Osteocyte (in vitro differentiated cells): ENCODE measurements at regions not wholly inside any gene's neighbourhood (a gene's known extent, or its start where the extent isn't known, plus 50 kb on each side); places are given as distances from the start of the nearest gene placed in this dataset.
A peak's percentile ranks its signal among the peaks of the same experiment; 100 is the strongest.
"Not testable (repeated sequence)": the region's sequence is repeated elsewhere in the genome, so short reads cannot be mapped to it uniquely, and the experiment has no call there.

Experiments used
- DNase-seq: peaks from one replicate; pipeline ENCODE4 v3.0.0; 2021; ENCODE audit warnings: mixed read lengths; ENCODE audit not compliant: unreplicated experiment; ENCODE audit errors: extremely low spot score
- H3K27ac Mint-ChIP-seq: one replicate; pipeline ENCODE4 v1.8.0; 2021; ENCODE audit warnings: mild to moderate bottlenecking, mixed read lengths; ENCODE audit not compliant: unreplicated experiment
- H3K27me3 Mint-ChIP-seq: one replicate; pipeline ENCODE4 v1.8.0; 2021; ENCODE audit warnings: mixed read lengths; ENCODE audit not compliant: unreplicated experiment
- H3K36me3 Mint-ChIP-seq: one replicate; pipeline ENCODE4 v1.8.0; 2021; ENCODE audit warnings: mixed read lengths; ENCODE audit not compliant: unreplicated experiment
- H3K4me1 Mint-ChIP-seq: one replicate; pipeline ENCODE4 v1.8.0; 2021; ENCODE audit warnings: mixed read lengths; ENCODE audit not compliant: unreplicated experiment
- H3K4me3 Mint-ChIP-seq: one replicate; pipeline ENCODE4 v1.8.0; 2021; ENCODE audit warnings: mild to moderate bottlenecking, moderate library complexity, mixed read lengths; ENCODE audit not compliant: unreplicated experiment
- H3K9me3 Mint-ChIP-seq: one replicate; pipeline ENCODE4 v1.8.0; 2021; ENCODE audit warnings: mixed read lengths; ENCODE audit not compliant: unreplicated experiment
- TF ChIP-seq, protein P1 (sequence below): fragments of 200-600 bp; sonication (generic); IDR thresholded peaks from 2 replicates; pipeline ENCODE4 v1.5.0; 2021; ENCODE audit warnings: antibody characterized with exemption, mild to moderate bottlenecking, moderate library complexity

DNA sequence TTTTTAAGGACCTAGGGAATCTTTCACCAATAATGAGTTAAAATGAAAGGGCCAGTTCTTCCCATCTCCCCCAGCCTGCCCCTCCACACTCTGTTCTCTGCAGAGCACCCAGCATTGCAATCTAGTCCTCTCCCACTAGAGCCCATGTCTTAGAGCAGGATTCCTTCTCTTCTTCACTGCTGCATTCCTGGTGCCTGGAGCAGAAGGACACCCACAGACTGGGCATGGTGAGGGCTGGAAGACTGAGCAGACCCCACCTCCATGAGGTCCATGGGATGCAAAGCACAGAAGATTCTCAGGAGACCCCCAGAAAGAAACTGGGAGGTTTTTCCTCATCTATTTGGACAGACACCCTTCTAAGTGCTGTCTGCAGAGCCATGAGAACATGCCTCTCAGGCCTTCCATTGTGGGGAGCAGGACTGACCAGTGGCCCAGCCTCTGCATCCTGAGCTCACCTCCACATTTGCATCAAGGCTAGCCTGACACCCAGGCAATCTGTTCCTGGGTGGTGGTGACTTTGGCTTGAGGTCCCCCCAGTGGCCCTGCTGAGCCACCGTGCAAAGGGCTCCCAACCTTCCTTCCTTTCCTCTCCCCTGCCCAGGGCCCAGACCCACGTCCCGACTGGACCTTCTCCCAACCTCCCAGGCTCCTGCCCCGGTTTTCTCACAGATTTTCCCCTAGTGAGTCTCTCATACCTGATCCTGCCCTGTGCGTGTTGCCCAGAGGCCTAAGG lies 74.2 kb upstream of the ZNF469 start:
- TF ChIP-seq, protein P1, sequence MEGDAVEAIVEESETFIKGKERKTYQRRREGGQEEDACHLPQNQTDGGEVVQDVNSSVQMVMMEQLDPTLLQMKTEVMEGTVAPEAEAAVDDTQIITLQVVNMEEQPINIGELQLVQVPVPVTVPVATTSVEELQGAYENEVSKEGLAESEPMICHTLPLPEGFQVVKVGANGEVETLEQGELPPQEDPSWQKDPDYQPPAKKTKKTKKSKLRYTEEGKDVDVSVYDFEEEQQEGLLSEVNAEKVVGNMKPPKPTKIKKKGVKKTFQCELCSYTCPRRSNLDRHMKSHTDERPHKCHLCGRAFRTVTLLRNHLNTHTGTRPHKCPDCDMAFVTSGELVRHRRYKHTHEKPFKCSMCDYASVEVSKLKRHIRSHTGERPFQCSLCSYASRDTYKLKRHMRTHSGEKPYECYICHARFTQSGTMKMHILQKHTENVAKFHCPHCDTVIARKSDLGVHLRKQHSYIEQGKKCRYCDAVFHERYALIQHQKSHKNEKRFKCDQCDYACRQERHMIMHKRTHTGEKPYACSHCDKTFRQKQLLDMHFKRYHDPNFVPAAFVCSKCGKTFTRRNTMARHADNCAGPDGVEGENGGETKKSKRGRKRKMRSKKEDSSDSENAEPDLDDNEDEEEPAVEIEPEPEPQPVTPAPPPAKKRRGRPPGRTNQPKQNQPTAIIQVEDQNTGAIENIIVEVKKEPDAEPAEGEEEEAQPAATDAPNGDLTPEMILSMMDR = no peak
- peaks cover 4% of the 10 kb centered on the region for H3K36me3 Mint-ChIP-seq

GRCh38 chr16:88309174-88309907 lies 73.4 kb upstream of the ZNF469 start:
- H3K4me1 Mint-ChIP-seq = peaks cover 65% of the 10 kb centered on the region
- TF ChIP-seq, protein P1 = no peak
- no peaks in the 10 kb centered on the region for H3K27me3 Mint-ChIP-seq
- peaks cover 5% of the 10 kb centered on the region for H3K9me3 Mint-ChIP-seq
- H3K27ac Mint-ChIP-seq = no peak overlapping the region
- no peak for DNase-seq
- H3K4me3 Mint-ChIP-seq = no peak overlapping the region
- peaks cover 4% of the 10 kb centered on the region for H3K36me3 Mint-ChIP-seq

More for the DNA sequence above, 74.2 kb upstream of the ZNF469 start:
- H3K4me3 Mint-ChIP-seq = no peak overlapping the region
- H3K9me3 Mint-ChIP-seq = peaks cover 5% of the 10 kb centered on the region
- H3K27me3 Mint-ChIP-seq = no peaks in the 10 kb centered on the region
- H3K4me1 Mint-ChIP-seq = peaks cover 72% of the 10 kb centered on the region
- no peak for DNase-seq
- H3K27ac Mint-ChIP-seq = peak overlapping the region; percentile 31

DNA sequence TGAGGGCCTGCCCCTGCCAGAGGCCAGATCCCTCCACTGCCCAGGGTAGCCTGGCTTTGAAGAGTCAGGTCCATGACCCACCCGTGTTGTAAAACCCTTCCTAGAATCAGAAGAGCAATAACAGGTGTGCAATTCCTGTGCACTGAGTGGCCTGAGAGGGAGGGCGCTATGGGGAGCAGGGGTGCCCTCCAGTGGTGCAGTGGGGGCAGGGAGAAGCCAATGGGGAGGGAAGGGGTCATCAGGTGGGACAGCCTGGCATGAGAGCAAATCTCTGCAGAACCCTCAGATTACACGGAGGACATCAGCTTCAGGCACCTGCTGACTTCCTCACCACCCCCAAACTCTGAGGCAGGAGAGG lies 72.9 kb upstream of the ZNF469 start:
- Mint-ChIP-seq H3K9me3 (peaks cover 5% of the 10 kb centered on the region), H3K4me3 (no peak overlapping the region), H3K27me3 (no peaks in the 10 kb centered on the region), H3K36me3 (peaks cover 4% of the 10 kb centered on the region), H3K27ac (no peak overlapping the region), H3K4me1 (peaks cover 60% of the 10 kb centered on the region)
- DNase-seq = no peak
- TF ChIP-seq, protein P1 = no peak

DNA sequence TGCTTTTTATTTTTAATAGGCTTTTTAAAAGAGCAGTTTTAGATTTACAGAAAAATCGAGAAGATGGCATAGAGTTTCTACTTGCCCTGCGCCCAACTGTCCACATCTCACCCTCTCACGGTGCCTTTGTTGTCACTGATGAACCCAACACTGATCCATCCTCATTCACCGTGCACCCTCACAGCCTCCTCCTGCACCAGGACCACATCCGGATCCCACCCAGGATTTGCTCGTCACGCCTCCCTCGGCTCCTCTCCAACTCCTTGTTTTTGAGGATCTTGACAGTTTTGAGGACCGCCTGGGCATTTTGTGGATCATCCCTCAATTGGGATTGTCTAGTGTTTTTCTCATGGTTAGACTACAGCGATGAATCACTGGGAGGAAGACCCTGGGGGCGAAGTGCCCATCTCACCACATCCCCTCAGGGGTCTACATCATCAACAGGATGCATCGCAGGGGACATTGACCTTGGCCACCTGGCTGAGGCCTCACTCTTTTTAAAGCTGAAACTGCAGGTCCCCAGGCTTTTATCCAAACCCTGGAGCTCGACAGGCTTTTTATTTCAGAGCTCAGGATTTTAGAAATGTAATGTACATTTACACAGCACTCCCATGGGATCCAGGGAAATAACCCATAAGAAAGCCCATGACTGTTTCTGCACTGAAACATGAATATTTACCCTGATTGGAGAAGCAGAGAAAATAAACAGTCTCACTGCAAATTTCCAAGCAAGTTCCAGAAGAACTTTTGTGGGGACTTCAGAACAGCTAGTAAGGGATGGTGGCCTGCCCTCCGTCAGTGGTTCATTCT lies 71.8 kb upstream of the ZNF469 start:
- H3K9me3 Mint-ChIP-seq = peaks cover 5% of the 10 kb centered on the region
- peaks cover 4% of the 10 kb centered on the region for H3K36me3 Mint-ChIP-seq
- TF ChIP-seq, protein P1 = no peak
- H3K27ac Mint-ChIP-seq = peak overlapping the region; percentile 52
- no peak overlapping the region for H3K4me3 Mint-ChIP-seq
- DNase-seq = no peak
- H3K4me1 Mint-ChIP-seq = peaks cover 52% of the 10 kb centered on the region
- H3K27me3 Mint-ChIP-seq = no peaks in the 10 kb centered on the region

GRCh38 chr16:88311860-88312259 lies 70.9 kb upstream of the ZNF469 start:
- H3K4me3 Mint-ChIP-seq, DNase-seq, H3K27me3 Mint-ChIP-seq, H3K9me3 Mint-ChIP-seq, H3K36me3 Mint-ChIP-seq: not testable (repeated sequence)
- peak overlapping the region; percentile 43 for H3K27ac Mint-ChIP-seq
- H3K4me1 Mint-ChIP-seq = peaks cover 51% of the 10 kb centered on the region
